Gastroesophageal sphincter (tissue), 4 donors: ENCODE measurements at regions not wholly inside any gene's neighbourhood (a gene's known extent, or its start where the extent isn't known, plus 50 kb on each side); places are given as distances from the start of the nearest gene placed in this dataset.
A peak's percentile ranks its signal among the peaks of the same experiment; 100 is the strongest.

ENCODE experiments used
- ATAC-seq: fragments of 150-250 bp; one replicate; pipeline ENCODE4 v1.9.1; 2016; ENCODE audit warnings: mild to moderate bottlenecking, moderate library complexity
- H3K27ac ChIP-seq, 4 donors: fragments of 200-600 bp; sonication (generic) in 3 of 4; 1 replicate in 3 of 4; 2 replicates in 1 of 4; pipeline ENCODE4 v1.5.1; 2016 to 2019
- H3K27me3 ChIP-seq: fragments of 200-600 bp; sonication (generic); one replicate; pipeline ENCODE4 v1.5.1; 2019
- H3K36me3 ChIP-seq, 2 donors: fragments of 200-600 bp; sonication (generic); one replicate each; pipeline ENCODE4 v1.5.1; 2019; ENCODE audit warnings: control low read depth in 1 of 2
- H3K4me1 ChIP-seq, 3 donors: fragments of 200-600 bp; sonication (generic); 1 replicate in 2 of 3; 2 replicates in 1 of 3; pipeline ENCODE4 v1.5.1; 2016 to 2019; ENCODE audit warnings: control low read depth in 2 of 3
- H3K4me3 ChIP-seq, 2 donors: fragments of 200-600 bp; sonication (generic); one replicate each; pipeline ENCODE4 v1.5.1; 2019; ENCODE audit warnings: mild to moderate bottlenecking in 1 of 2, moderate library complexity in 1 of 2
- H3K9me3 ChIP-seq, 3 donors: fragments of 200-600 bp; sonication (generic); one replicate each; pipeline ENCODE4 v1.5.1; 2017 to 2019; ENCODE audit warnings: control low read depth in 2 of 3
- EP300 ChIP-seq: sonication (generic); formaldehyde crosslinking; IDR thresholded peaks from one replicate; pipeline ENCODE4 v1.6.1; 2017; ENCODE audit warnings: antibody characterized with exemption, mild to moderate bottlenecking
- POLR2A ChIP-seq, 2 donors: fragments of 450-650 bp; IDR thresholded peaks; one replicate each; pipeline ENCODE4 v1.6.1; 2017; ENCODE audit warnings: antibody characterized with exemption in 2 of 2, mild to moderate bottlenecking in 2 of 2, moderate library complexity in 1 of 2
- POLR2AphosphoS5 ChIP-seq: sonication (generic); formaldehyde crosslinking; IDR thresholded peaks from one replicate; pipeline ENCODE4 v1.6.1; 2017; ENCODE audit warnings: antibody characterized with exemption
- WGBS, 2 donors: methylation state at CpG; one replicate each; pipeline ENCODE4 v1.1.5; 2018; ENCODE audit warnings: low coverage in 1 of 2; 5-methylcytosine and 5-hydroxymethylcytosine counted together
- TF ChIP-seq, protein P1 (sequence below), 4 experiments: fragments of 200-600 bp in 2 of 4; fragments of 450-650 bp in 2 of 4; sonication (generic) in 1 of 4; IDR thresholded peaks; one replicate each; pipeline ENCODE4 v1.5.1; 2017 to 2019; ENCODE audit warnings: antibody characterized with exemption in 4 of 4, mild to moderate bottlenecking in 2 of 4, moderate library complexity in 2 of 4

DNA sequence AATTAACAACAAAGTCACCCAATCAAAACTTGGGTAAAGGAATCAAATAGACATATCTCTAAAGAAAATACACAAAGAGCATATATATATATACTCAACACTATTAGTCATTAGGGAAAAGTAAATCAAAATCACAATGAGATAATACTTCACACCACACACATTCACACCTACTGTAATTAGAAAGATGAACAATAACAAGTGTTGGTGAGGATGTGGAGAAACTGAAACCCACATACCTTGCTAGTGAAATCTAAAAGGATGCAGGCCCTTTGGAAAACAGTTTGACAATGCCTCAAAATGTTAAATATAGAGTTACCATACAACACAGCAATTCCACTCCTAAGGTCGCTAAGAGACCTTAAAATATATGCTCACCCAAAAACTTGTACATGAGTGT, 177.1 kb downstream of the ANKRD60 start:
- no peak overlapping the region for H3K4me3 ChIP-seq
- H3K27me3 ChIP-seq, result no peaks in the 10 kb centered on the region
- peaks cover 0 to 7% (median 0%) of the 10 kb centered on the region in 3 donors for H3K9me3 ChIP-seq
- 70 to 86% methylated on average over 1 of the region's 1 CpG for whole genome bisulfite sequencing, 2 donors
- peaks cover 3 to 24% (median 15%) of the 10 kb centered on the region in 3 donors for H3K4me1 ChIP-seq
- no peak for ATAC-seq
- no peak for TF ChIP-seq POLR2A (IDR thresholded peaks at IDR 0.05)
- no peak for TF ChIP-seq EP300
- TF ChIP-seq, protein P1, sequence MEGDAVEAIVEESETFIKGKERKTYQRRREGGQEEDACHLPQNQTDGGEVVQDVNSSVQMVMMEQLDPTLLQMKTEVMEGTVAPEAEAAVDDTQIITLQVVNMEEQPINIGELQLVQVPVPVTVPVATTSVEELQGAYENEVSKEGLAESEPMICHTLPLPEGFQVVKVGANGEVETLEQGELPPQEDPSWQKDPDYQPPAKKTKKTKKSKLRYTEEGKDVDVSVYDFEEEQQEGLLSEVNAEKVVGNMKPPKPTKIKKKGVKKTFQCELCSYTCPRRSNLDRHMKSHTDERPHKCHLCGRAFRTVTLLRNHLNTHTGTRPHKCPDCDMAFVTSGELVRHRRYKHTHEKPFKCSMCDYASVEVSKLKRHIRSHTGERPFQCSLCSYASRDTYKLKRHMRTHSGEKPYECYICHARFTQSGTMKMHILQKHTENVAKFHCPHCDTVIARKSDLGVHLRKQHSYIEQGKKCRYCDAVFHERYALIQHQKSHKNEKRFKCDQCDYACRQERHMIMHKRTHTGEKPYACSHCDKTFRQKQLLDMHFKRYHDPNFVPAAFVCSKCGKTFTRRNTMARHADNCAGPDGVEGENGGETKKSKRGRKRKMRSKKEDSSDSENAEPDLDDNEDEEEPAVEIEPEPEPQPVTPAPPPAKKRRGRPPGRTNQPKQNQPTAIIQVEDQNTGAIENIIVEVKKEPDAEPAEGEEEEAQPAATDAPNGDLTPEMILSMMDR (IDR thresholded peaks at IDR 0.05), result no peak
- no peak for TF ChIP-seq POLR2AphosphoS5
- no peak overlapping the region for H3K27ac ChIP-seq
- no peaks in the 10 kb centered on the region for H3K36me3 ChIP-seq

DNA sequence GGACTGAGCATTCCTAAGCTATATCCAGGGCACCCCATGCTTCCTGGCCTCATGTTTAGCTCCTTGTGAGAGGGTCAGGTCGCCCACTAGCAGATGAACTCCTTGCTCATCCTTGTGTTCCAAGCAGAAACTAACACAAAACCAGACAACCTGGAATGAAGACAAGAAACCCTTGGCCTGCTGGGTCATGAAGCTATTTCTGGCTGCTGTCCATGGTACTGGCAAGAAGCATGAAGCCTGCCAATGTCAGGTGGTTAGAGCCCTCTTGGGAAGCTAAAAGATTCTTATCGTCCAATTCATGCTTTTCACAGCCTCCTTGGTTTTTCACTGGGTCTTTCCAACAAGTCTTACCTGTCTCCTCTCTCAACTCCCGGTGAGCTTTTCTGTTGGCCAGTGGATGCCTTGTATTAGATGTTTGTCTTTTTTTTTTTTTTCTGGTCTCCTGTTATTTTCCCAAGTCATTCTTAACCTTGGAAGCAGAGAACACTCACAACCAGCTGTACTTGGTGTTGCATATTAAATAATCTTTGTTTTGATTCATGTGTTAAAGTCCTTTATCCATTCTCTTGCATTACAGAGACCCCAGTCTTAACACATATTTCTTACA, 180.3 kb downstream of the ANKRD60 start:
- H3K4me3 ChIP-seq, result no peak overlapping the region
- ATAC-seq, result no peak
- H3K27me3 ChIP-seq, result no peaks in the 10 kb centered on the region
- H3K4me1 ChIP-seq, result peaks cover 0 to 13% (median 0%) of the 10 kb centered on the region in 3 donors
- no peak overlapping the region for H3K27ac ChIP-seq
- peaks cover 0 to 7% (median 0%) of the 10 kb centered on the region in 3 donors for H3K9me3 ChIP-seq
- no peak for TF ChIP-seq EP300
- TF ChIP-seq POLR2AphosphoS5, result no peak
- no peak for TF ChIP-seq POLR2A (IDR thresholded peaks at IDR 0.05)
- TF ChIP-seq, protein P1 (IDR thresholded peaks at IDR 0.05), result no peak
- H3K36me3 ChIP-seq, result no peaks in the 10 kb centered on the region
- WGBS, 2 donors, result 51 to 54% methylated on average over 3 of the region's 3 CpGs

DNA sequence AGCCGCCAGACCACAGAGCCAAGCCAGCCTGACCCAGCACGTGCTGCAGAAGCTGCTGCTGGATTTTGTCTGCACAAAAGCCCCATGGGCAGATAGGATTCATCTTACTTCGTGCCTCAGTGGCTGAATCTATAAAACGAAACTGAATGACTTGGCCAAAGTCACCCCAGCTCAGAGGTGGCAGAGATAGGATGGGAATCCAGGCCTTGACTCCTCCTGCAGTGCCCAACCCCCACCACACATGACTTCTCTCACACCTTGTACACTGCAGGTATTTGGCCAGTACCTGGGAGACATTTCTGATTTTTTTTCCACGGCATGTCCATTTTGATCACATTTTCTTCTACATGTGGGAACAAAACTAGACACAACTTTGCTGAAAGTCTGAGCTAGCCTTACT, 182.1 kb downstream of the ANKRD60 start:
- peaks cover 0 to 17% (median 0%) of the 10 kb centered on the region in 3 donors for H3K4me1 ChIP-seq
- ATAC-seq, result no peak
- peak overlapping the region in 2 of 4 donors; percentile 30 to 37 for H3K27ac ChIP-seq
- WGBS, 2 donors, result 100% methylated on average over 1 of the region's 5 CpGs
- peaks cover 0 to under 1% (median 0%) of the 10 kb centered on the region in 3 donors for H3K9me3 ChIP-seq
- no peaks in the 10 kb centered on the region for H3K36me3 ChIP-seq
- H3K27me3 ChIP-seq, result no peaks in the 10 kb centered on the region
- H3K4me3 ChIP-seq, result no peak overlapping the region
- TF ChIP-seq POLR2A (IDR thresholded peaks at IDR 0.05), result no peak
- no peak for TF ChIP-seq EP300

DNA sequence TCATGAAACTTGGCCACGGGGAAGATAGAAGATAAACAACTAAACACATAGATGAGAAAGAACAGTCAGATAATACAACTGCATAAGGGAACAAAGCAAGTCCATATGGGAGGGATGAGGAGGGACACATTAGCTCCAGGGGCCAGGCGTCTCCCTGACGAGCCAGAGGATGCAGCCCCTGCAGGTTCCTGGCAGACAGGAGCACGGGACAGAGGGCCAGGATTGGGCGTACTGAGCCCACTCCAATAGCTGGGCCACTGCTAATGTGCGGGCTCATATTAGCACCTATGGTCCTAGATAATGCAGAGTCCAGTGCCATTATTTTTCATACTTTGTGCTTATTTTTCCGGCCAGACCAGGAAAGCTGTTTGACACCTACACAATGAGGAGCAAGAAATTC, 182.9 kb downstream of the ANKRD60 start:
- Histone ChIP-seq H3K9me3 (no peaks in the 10 kb centered on the region), H3K27me3 (peaks cover 1% of the 10 kb centered on the region), H3K4me3 (no peak overlapping the region), H3K27ac (no peak overlapping the region), H3K36me3 (no peaks in the 10 kb centered on the region), H3K4me1 (peaks cover 0 to 17% (median 0%) of the 10 kb centered on the region in 3 donors)
- whole genome bisulfite sequencing, 2 donors, result 75 to 85% methylated on average over 6 of the region's 7 CpGs
- TF ChIP-seq, protein P1 (IDR thresholded peaks at IDR 0.05), result no peak
- ATAC-seq, result no peak

DNA sequence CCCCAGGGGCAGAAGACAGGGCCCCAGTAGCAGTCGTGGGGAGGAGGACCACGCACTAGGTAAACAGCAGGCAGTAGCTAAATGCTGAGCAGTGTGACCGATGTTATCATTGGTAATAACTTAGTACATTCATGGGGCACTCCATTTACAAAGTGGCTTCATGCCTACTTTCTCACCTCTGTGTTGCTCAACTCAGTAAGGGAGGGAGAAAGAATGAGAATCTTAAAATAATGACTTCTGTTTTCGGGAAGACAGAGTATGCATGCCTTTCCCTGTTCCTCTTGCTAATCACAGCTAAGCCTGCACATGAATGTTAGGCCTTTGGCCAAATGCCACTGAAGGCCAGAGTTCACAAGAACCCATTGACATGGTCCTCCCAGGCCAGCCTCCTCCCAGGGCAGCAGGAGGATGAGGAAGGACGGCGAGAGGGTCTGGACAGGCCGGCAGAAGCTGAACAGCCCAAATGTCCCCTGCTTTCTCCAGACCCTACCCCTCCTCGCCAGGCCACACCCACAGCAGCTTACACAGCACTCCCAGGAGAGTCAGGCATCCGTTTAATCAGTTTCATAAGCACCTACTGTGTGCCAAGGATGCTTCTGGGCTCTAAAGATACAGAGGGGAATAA, 183.4 kb downstream of the ANKRD60 start:
- Histone ChIP-seq H3K36me3 (no peaks in the 10 kb centered on the region), H3K27ac (no peak overlapping the region), H3K4me3 (no peak overlapping the region), H3K9me3 (no peaks in the 10 kb centered on the region), H3K4me1 (peaks cover 0 to 17% (median 0%) of the 10 kb centered on the region in 3 donors), H3K27me3 (peaks cover 3% of the 10 kb centered on the region)
- 67 to 81% methylated on average over 6 to 9 of the region's 9 CpGs for WGBS, 2 donors
- TF ChIP-seq, protein P1 (IDR thresholded peaks at IDR 0.05), result no peak
- TF ChIP-seq POLR2AphosphoS5 (no peak), EP300 (no peak), POLR2A (IDR thresholded peaks at IDR 0.05) (no peak)
- ATAC-seq, result no peak
